Iris pigment epithelial cell (primary cell): ENCODE measurements at regions not wholly inside any gene's neighbourhood (a gene's known extent, or its start where the extent isn't known, plus 50 kb on each side); places are given as distances from the start of the nearest gene placed in this dataset.
"Not testable (repeated sequence)": the region's sequence is repeated elsewhere in the genome, so short reads cannot be mapped to it uniquely, and the experiment has no call there.

Source experiments
- DNase-seq: peaks from one replicate; pipeline ENCODE4 v3.0.0-alpha.2; 2011; ENCODE audit warnings: low read depth

GRCh38 chr6:78505178-78505577 lies 362.2 kb upstream of the IRAK1BP1 start:
- DNase-seq = no peak

DNA sequence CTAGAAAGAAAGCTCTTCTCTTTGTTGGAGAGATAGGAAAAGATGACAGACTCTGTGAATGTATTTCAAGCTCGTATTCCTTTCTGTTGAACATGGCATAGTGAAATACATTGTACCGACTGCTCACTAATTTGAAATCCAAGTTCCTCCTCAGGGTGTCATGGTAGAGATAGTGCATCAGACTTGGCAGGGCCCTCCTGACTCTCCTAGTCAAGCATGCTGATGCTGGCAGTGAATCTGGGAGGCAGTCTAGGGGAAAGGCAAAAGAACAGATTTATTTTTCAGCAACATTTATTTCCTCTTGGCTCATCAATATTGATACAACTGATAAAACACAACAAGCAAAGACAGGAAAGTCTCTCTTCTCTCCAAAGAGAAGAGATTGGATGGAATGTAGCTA lies 356.3 kb upstream of the IRAK1BP1 start:
- DNase-seq = no peak

GRCh38 chr6:78513856-78514255 lies 353.5 kb upstream of the IRAK1BP1 start:
- no peak for DNase-seq

- DNase-seq = no peak
Measured at GRCh38 chr6:78515271-78515670, 352.1 kb upstream of the IRAK1BP1 start.

- no peak for DNase-seq
Measured at GRCh38 chr6:78517399-78517798, 350.0 kb upstream of the IRAK1BP1 start.

GRCh38 chr6:78523622-78524021 lies 343.7 kb upstream of the IRAK1BP1 start:
- DNase-seq = no peak

DNA sequence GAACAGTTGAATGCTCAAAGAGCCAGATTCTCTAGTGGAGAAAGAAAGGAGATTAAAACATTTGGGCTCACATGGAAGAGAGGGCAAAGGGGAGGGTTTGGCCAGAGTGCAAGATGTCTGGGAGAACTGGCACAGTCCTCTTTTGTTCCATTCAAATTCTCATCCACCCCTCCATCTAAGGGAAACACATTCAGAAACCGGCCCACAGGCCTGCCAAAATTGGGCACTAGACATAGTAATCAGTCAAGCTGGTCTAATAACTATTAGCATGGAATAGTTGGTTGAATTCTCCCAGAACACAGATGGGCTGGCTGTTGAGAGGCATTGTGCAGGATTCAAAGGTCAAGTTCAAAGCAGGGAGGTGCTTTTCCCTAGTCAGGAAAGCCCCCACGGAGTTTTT lies 341.4 kb upstream of the IRAK1BP1 start:
- DNase-seq = no peak

- no peak for DNase-seq
Measured at GRCh38 chr6:78526432-78526831, 340.9 kb upstream of the IRAK1BP1 start.

DNA sequence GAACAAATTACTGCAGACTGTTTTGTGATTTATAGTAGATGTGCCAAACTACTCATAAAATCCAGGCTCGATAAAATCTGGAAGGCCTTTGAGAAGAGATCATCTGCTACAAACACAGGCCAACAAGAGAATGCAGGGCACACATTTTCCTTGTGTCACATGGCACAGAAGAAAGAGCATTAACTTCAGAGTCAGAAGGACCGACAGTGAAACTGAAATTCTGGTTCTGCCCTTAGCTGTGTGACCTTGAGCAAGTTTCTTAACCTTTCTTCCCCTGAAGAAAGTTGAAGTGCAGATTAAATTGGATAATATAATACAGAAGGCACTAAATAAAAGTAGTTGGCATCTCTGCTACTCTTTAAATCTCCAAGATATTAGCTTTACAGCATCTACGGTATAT lies 338.4 kb upstream of the IRAK1BP1 start:
- no peak for DNase-seq

GRCh38 chr6:78530208-78530607 lies 337.1 kb upstream of the IRAK1BP1 start:
- DNase-seq = no peak

- DNase-seq = peak; percentile 53
Measured at GRCh38 chr6:78533426-78533825, 333.9 kb upstream of the IRAK1BP1 start.

DNA sequence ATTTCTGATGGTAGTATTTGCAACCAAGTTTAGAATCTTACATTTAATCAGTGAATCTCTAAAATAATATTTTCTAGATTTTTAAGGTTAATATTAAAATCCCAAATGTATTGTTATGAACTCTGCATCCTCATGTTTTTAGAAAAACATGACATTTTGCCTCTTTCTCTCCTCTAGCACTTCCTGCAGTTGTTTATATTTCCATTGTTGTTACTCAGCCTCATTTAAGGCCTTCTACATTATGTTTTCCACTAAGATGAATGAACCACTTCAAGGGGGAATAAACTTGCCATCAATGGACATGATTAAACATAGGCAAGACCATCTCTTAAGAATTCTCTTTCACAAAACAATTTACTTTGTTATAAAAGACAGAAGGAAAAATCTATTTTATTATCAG lies 333.5 kb upstream of the IRAK1BP1 start:
- DNase-seq = no peak

DNA sequence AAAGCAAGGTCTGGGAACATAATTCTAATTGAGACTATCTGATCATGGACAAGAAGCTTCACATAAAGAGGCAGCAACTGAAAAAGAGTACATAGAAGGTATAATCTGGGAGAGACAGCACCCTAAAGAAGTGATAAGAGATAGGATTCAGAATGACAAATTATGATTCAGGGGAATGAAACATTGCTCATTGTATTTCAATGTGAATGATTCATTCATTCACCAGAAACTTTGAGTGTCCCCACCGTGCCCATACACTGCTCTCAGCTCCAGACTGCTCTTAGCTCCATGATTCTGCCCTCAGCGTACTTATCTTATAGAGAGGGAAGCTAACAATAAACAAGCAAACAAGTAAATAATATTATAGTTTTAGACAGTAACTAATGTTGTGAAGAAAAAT lies 329.3 kb upstream of the IRAK1BP1 start:
- DNase-seq = peak; percentile 69

- not testable (repeated sequence) for DNase-seq
Measured at GRCh38 chr6:78547636-78548035, 319.7 kb upstream of the IRAK1BP1 start.

GRCh38 chr6:78551361-78551760 lies 316.0 kb upstream of the IRAK1BP1 start:
- no peak for DNase-seq

DNA sequence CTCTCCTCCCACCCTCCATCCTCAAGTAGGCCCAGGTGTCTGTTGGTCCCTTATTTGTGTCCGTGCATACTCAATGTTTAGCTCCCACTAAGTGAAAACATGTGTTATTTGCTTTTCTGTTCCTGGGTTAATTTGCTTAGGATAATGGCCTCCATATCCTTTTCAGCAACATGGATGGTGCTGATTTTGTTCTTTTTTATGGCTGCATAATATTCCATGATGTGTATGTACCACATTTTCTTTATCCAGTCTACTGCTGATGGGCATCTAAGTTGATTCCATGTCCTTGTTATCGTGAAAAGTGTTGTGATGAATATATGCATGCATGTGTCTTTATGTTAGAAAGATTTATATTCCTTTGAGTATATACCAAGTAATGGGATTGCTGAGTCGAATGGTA lies 314.9 kb upstream of the IRAK1BP1 start:
- no peak for DNase-seq

DNA sequence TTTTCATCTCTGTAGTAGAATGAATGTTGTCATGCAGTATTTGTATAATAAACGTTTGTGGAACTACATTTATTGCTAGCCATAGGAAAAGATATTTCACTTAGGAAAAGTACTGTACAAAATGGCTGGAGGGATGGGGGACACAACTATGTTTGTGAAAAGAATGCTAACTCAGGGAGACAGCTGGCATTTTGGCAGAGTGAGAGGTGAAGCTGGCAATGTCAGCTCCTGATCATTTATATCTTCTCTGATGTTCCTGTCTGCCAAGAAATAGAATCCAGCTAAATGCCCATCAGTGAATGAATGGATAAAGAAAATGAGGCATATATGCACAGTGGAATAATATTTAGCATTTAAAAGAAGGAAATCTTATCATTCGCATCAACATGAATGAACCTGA lies 313.0 kb upstream of the IRAK1BP1 start:
- no peak for DNase-seq

GRCh38 chr6:78559056-78559455 lies 308.3 kb upstream of the IRAK1BP1 start:
- no peak for DNase-seq

- peak; percentile 58 for DNase-seq
Measured at GRCh38 chr6:78561015-78561414, 306.3 kb upstream of the IRAK1BP1 start.

GRCh38 chr6:78565997-78566396 lies 301.4 kb upstream of the IRAK1BP1 start:
- DNase-seq = no peak

DNA sequence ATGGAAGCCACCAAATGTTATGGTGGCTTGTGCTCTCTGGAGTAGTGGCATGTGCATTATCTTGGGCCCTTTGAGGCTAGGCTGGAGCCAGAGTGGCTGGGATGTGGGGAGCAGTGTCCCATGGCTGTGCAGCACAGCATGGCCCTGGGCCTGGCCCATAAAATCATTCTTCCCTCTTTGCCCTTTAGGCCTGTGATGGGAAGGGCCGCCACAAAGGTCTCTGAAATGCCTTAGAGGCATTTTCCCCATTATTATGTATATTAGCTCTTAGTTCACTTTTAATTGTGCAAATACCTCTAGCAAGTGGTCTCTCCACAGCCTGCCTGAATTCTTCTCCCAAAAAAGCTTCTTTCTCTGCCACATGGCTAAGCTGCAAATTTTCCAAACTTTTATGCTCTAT lies 297.3 kb upstream of the IRAK1BP1 start:
- DNase-seq = no peak

GRCh38 chr6:78577585-78577984 lies 289.8 kb upstream of the IRAK1BP1 start:
- no peak for DNase-seq

- no peak for DNase-seq
Measured at GRCh38 chr6:78578430-78578829, 288.9 kb upstream of the IRAK1BP1 start.

DNA sequence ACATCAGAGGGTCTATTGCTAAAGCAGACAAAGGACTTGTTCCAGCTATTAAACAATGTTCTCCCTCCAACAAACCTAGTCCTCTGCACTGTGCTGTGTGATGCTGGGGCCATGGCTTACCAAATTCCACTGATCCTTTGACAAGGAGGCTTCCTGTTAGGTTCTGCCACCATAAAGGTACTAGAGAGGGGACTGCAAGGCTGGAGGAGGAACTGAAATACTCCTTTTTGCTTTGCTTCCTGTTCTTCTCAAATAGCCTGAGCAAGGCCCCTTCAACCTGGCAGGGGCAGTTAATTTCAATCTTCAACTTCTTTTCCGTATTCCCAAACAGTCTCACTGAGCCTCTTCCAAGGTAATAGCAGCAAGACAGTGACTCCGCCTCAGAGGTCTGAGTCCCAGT lies 286.4 kb upstream of the IRAK1BP1 start:
- no peak for DNase-seq

DNA sequence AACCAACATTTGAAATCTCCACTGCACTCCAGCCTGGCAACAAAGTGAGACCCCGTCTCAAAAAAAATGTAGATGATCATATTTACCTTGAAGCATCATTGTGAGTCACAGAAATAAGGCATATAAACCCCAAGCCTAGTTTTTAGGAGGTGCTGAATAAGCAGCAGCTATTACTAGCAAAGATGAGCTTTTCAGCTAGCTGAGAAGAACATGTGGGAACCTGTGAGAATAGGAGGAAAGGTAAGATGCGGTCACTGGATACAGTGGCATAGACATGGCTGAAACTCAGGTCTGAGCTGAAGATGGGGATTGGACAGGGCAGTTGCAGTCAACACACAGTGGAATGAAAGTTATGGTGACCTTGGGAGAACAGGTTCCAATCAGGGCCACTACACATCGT lies 284.3 kb upstream of the IRAK1BP1 start:
- DNase-seq = no peak
